Glutamatergic neuron (in vitro differentiated cells): ENCODE measurements at regions not wholly inside any gene's neighbourhood (a gene's known extent, or its start where the extent isn't known, plus 50 kb on each side); places are given as distances from the start of the nearest gene placed in this dataset.

ENCODE experiments used
- DNase-seq: peaks from one replicate; pipeline ENCODE4 v3.0.0; 2022
- H3K27ac Mint-ChIP-seq: one replicate; pipeline ENCODE4 v1.8.0; 2020; ENCODE audit warnings: mild to moderate bottlenecking, mixed read lengths, inconsistent platforms; ENCODE audit not compliant: unreplicated experiment
- H3K27me3 Mint-ChIP-seq: one replicate; pipeline ENCODE4 v1.8.0; 2020; ENCODE audit warnings: mild to moderate bottlenecking, moderate library complexity, mixed read lengths, inconsistent platforms; ENCODE audit not compliant: unreplicated experiment
- H3K36me3 Mint-ChIP-seq: one replicate; pipeline ENCODE4 v1.8.0; 2020; ENCODE audit warnings: mild to moderate bottlenecking, mixed read lengths, inconsistent platforms; ENCODE audit not compliant: unreplicated experiment
- H3K4me1 Mint-ChIP-seq: one replicate; pipeline ENCODE4 v1.8.0; 2020; ENCODE audit warnings: mild to moderate bottlenecking, low read depth, mixed read lengths, inconsistent platforms; ENCODE audit not compliant: unreplicated experiment
- H3K4me3 Mint-ChIP-seq: one replicate; pipeline ENCODE4 v1.8.0; 2020; ENCODE audit warnings: mild to moderate bottlenecking, mixed read lengths, inconsistent platforms; ENCODE audit not compliant: unreplicated experiment
- H3K9me3 Mint-ChIP-seq: one replicate; pipeline ENCODE4 v1.8.0; 2020; ENCODE audit warnings: mild to moderate bottlenecking, moderate library complexity, mixed read lengths, inconsistent platforms; ENCODE audit not compliant: unreplicated experiment
- CTCF ChIP-seq: fragments of 200-600 bp; sonication (generic); IDR thresholded peaks from one replicate; pipeline ENCODE4 v1.5.0; 2021; ENCODE audit not compliant: partially characterized antibody, unreplicated experiment

DNA sequence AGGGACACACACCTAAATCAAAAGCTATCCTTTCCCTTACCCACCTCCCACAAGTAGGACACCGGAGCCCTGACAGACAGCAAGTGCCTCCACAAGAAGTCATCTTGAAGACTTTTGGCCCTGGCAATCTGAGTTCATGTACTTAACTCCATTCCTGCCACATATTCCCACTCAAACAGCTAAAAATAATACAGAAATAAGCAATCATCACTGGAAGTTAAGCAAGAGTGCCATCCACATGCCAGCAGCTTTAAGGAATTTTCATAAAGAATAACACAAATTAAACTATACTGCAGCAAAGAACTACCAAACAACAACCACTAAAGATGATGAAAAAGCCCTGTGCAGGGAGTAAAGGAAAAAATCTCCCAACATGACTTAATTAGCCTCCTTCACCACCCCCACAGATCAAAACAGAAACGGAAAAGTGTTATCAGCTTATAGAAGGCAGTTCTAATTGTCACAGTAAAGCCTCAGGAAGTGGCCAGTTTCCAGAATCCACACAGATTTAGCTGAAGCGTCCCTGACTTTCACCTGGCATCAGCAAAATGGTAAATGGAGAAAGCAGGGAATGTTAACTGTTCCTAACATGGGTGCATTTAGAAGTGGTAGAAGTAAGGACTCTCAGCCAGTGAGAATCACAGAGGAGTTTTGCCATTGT, 343.9 kb downstream of the TBC1D4 start:
- no peak for TF ChIP-seq CTCF
- Mint-ChIP-seq H3K27me3 (peaks cover 2% of the 10 kb centered on the region), H3K36me3 (peaks cover 33% of the 10 kb centered on the region), H3K9me3 (peaks cover 5% of the 10 kb centered on the region), H3K4me3 (no peak overlapping the region), H3K4me1 (no peaks in the 10 kb centered on the region), H3K27ac (no peak overlapping the region)
- DNase-seq, result no peak

GRCh38 chr13:75136151-75136550, 345.8 kb downstream of the TBC1D4 start:
- no peak overlapping the region for H3K27ac Mint-ChIP-seq

GRCh38 chr13:75135325-75135825, 346.6 kb downstream of the TBC1D4 start:
- TF ChIP-seq CTCF, result no peak
- no peak for DNase-seq
- H3K4me1 Mint-ChIP-seq, result no peaks in the 10 kb centered on the region
- H3K9me3 Mint-ChIP-seq, result peaks cover 5% of the 10 kb centered on the region
- H3K36me3 Mint-ChIP-seq, result peaks cover 33% of the 10 kb centered on the region
- H3K27ac Mint-ChIP-seq, result no peak overlapping the region
- peaks cover 2% of the 10 kb centered on the region for H3K27me3 Mint-ChIP-seq
- H3K4me3 Mint-ChIP-seq, result no peak overlapping the region

More at GRCh38 chr13:75136151-75136550, 345.8 kb downstream of the TBC1D4 start:
- DNase-seq, result no peak
- Mint-ChIP-seq H3K4me3 (no peak overlapping the region), H3K9me3 (peaks cover 5% of the 10 kb centered on the region), H3K27me3 (peaks cover 2% of the 10 kb centered on the region), H3K36me3 (peaks cover 33% of the 10 kb centered on the region), H3K4me1 (no peaks in the 10 kb centered on the region)
- TF ChIP-seq CTCF, result no peak

DNA sequence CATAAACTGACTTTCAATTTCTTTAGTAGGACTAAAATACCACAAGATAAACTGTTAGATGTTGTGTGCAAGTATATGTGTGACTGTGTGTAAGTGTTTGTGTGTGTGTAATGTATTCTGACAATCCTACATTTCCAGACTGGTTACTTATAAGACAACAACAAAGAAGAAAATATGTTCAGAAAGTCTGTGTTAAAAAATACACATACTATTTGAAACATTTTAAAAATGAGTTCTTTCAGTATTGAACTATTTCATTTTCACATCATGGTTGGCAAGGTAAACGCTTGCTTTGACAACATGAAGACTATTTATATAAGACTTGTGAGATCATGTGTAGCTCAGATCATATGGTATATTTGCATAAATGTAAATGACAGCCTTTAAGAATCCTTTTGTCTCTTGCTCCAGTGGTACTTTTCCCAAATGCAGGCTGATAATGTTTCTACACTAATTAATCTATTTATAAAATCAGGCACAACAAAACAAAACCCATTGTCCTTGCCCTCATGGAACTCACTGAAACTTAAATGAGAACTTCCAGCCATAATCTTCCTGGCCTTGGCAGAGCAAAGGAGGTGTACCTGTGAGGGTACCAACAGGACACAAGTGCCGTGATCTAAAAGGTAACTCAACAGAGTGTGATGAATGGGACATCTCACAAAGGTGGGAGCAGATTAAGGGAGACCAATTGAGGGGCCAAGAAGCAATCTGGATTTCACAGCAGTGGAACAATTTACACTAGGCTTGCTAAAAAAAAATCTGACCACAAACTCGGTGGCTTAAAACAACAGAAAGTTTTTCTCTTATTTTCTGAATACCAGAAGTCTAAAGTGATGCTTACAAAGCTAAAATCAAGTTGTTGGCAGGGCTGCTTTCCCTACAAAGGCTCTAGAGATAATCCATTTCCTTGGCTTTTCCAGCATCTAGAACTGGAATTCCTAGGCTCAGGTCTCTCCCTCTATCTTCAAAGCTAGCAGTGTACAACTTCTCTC, 349.0 kb downstream of the TBC1D4 start:
- Mint-ChIP-seq H3K4me1 (no peaks in the 10 kb centered on the region), H3K27me3 (peaks cover 2% of the 10 kb centered on the region), H3K4me3 (no peak overlapping the region), H3K36me3 (peaks cover 16% of the 10 kb centered on the region), H3K27ac (no peak overlapping the region), H3K9me3 (peaks cover 5% of the 10 kb centered on the region)
- TF ChIP-seq CTCF, result no peak
- no peak for DNase-seq
